ENCODE measurements at regions not wholly inside any gene's neighbourhood (a gene's known extent, or its start where the extent isn't known, plus 50 kb on each side); places are given as distances from the start of the nearest gene placed in this dataset.

DNA sequence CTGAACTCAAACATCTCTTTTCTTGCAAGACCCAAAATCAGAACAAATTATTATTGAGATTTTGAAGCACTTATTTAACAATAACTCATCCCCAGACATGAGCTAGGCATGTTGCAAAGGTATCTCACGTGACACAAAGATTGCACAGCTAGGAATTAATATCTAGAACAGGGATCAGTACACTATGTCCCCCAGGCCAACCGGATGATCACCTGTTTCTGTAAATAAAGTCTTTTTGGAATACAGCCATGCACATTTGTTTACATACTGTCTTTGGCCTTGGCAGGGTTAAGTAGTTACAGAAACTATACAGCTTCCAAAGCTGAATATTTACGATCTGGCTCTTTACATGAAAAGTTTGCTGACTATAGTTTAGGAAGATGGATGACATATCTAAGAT, 287.7 kb downstream of the ACTL7B start:
- peaks cover 0 to 13% (median 0%) of the 10 kb centered on the region in 7 donors for H3K27me3 ChIP-seq
- TF ChIP-seq, protein P1, sequence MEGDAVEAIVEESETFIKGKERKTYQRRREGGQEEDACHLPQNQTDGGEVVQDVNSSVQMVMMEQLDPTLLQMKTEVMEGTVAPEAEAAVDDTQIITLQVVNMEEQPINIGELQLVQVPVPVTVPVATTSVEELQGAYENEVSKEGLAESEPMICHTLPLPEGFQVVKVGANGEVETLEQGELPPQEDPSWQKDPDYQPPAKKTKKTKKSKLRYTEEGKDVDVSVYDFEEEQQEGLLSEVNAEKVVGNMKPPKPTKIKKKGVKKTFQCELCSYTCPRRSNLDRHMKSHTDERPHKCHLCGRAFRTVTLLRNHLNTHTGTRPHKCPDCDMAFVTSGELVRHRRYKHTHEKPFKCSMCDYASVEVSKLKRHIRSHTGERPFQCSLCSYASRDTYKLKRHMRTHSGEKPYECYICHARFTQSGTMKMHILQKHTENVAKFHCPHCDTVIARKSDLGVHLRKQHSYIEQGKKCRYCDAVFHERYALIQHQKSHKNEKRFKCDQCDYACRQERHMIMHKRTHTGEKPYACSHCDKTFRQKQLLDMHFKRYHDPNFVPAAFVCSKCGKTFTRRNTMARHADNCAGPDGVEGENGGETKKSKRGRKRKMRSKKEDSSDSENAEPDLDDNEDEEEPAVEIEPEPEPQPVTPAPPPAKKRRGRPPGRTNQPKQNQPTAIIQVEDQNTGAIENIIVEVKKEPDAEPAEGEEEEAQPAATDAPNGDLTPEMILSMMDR (IDR thresholded peaks at IDR 0.05) = no peak
- no peak overlapping the region for H3K4me3 ChIP-seq
- peaks cover 0 to 5% (median 0%) of the 10 kb centered on the region in 9 donors for H3K4me1 ChIP-seq
- no peaks in the 10 kb centered on the region for H3K9me3 ChIP-seq
- no peaks in the 10 kb centered on the region for H3K36me3 ChIP-seq
- ATAC-seq (no peak), DNase-seq (no peak)
- WGBS, 2 donors = 70 to 82% methylated on average over 3 of the region's 3 CpGs
- no peak overlapping the region for H3K27ac ChIP-seq
- intact Hi-C loops (cut with DNase I) = loop anchor here (5.0 to 10.0 kb wide), 13 partner anchors 153 to 1143 kb away; partner anchors contain the start of gene KLF4 (in 3 of the 10)

DNA sequence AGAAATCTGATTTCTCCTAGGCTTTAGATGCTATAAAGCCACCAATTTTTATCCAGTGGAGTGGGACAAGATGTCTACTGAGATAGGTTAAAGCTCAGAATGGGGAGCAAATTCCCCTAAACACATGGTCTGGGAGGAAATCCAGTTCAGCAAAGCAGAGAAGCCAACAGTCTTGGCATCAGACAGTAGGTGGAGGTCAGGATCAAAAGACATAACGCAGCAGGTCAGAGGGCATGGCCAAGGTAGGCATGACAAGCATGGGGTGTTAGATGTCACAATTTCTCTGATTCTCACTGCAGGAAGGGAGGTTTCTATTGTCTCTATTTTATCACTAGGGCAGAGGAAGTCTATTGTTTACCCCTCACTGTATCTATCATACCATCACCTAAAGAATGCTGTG, 288.2 kb downstream of the ACTL7B start:
- no peak for DNase-seq

DNA sequence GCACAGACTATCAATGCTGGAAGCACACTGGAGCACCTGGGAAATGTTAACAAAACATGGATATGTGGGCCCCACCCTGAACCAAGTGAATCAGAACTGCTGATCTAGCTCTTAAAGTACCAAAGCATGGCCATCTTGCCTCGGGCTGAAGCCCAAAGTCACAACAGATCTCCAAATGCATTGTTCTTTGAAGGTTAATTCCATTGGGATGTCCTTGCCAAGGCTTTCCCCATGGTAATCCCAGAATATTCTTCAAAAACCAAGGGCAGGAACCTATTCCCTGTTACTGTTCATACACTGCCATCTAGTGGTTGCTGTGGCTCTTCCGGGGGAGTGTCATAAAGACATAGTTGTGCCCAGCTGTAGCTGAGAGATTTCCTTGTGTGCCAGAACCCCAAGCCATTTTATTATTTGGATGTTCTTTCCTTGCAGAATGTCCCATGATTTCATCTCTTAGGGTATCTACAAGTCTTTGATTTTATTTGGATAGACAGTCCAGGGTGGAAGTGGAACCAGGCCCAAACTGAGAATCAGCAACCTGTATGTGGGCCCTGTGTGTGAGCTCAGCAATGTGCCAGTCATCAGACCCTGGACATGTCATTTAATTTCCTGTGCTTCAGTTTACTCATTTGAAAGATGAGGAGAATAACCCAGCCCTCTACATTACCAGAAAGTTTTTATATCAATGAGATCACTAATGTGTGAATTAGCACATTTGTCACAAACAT, 290.0 kb downstream of the ACTL7B start:
- intact Hi-C loops (cut with DNase I) = loop anchor here (1.0 to 10.0 kb wide), 16 partner anchors 151 to 1141 kb away; partner anchors contain the start of gene KLF4 (in 3 of the 10)
- no peak overlapping the region for H3K4me3 ChIP-seq
- WGBS, 2 donors = 5 to 6% methylated on average over 2 of the region's 2 CpGs
- TF ChIP-seq, protein P1 (IDR thresholded peaks at IDR 0.05) = peak; percentile 70 to 93 (median 86)
- H3K27me3 ChIP-seq = peaks cover 0 to 8% (median 0%) of the 10 kb centered on the region in 7 donors
- peaks cover 0 to 5% (median 0%) of the 10 kb centered on the region in 9 donors for H3K4me1 ChIP-seq
- peak; percentile 87 to 94 (median 92) for ATAC-seq
- H3K9me3 ChIP-seq = no peaks in the 10 kb centered on the region
- H3K36me3 ChIP-seq = no peaks in the 10 kb centered on the region
- DNase-seq = peak in 1 of 2 donors; percentile 47
- no peak overlapping the region for H3K27ac ChIP-seq

More for the DNA sequence above, 288.2 kb downstream of the ACTL7B start:
- Histone ChIP-seq H3K27ac (no peak overlapping the region), H3K4me3 (no peak overlapping the region), H3K9me3 (no peaks in the 10 kb centered on the region), H3K4me1 (peaks cover 0 to 5% (median 0%) of the 10 kb centered on the region in 9 donors), H3K36me3 (no peaks in the 10 kb centered on the region), H3K27me3 (peaks cover 0 to 13% (median 0%) of the 10 kb centered on the region in 7 donors)
- WGBS, 2 donors = 73 to 76% methylated on average over 1 of the region's 1 CpG
- ATAC-seq = no peak
- TF ChIP-seq, protein P1 (IDR thresholded peaks at IDR 0.05) = no peak
- intact Hi-C loops (cut with DNase I) = loop anchor here (5.0 to 10.0 kb wide), 13 partner anchors 153 to 1143 kb away; partner anchors contain the start of gene KLF4 (in 3 of the 10)

DNA sequence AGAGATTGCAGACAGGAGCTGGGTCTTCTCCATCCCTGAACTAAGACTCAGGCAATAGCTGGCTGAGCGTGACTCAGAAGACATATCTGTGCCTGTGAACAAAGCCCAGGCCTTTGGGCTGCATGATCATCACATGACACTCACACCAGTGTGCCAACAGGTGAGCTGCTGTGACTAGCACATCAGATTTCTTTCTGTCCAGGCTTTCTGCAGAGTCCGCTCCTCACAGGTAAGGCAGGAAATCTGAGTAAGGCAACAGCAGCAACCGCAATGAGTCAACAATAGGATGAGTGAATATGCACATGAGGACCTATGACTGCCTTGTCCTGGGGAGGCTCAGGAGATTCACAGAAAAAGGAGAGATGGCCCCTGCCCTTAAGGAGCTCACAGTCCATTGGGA, 293.6 kb downstream of the ACTL7B start:
- TF ChIP-seq, protein P1 (IDR thresholded peaks at IDR 0.05) = no peak
- no peaks in the 10 kb centered on the region for H3K36me3 ChIP-seq
- no peak for DNase-seq
- H3K27me3 ChIP-seq = no peaks in the 10 kb centered on the region
- no peak overlapping the region for H3K4me3 ChIP-seq
- H3K9me3 ChIP-seq = no peaks in the 10 kb centered on the region
- intact Hi-C loops (cut with DNase I) = loop anchor here in 8 of 10 donors (5.0 to 10.0 kb wide), 10 partner anchors 90 to 1137 kb away; partner anchors contain the start of gene KLF4 (in 1 of the 8)
- 91 to 93% methylated on average over 3 of the region's 3 CpGs for WGBS, 2 donors
- peaks cover 0 to 5% (median 0%) of the 10 kb centered on the region in 9 donors for H3K4me1 ChIP-seq
- ATAC-seq = no peak
- H3K27ac ChIP-seq = no peak overlapping the region

Measured in heart right ventricle (tissue), 16 donors.